B cell (primary cell): ENCODE measurements at regions not wholly inside any gene's neighbourhood (a gene's known extent, or its start where the extent isn't known, plus 50 kb on each side); places are given as distances from the start of the nearest gene placed in this dataset.

Source experiments
- ATAC-seq: fragments of 200-7000 bp; cut with Tn5 transposase; one replicate; pipeline ENCODE4 v1.10.0; 2021; ENCODE audit warnings: low read depth, mild to moderate bottlenecking, moderate number of reproducible peaks, moderate library complexity
- CTCF ChIA-PET: fragments of 350-600 bp; sonication (Branson Sonifier 250); formaldehyde crosslinking; loops from one replicate; lab custom pipeline; 2021; ENCODE audit warnings: antibody characterized with exemption, inconsistent platforms; lab: Charles Lee
- POLR2A ChIA-PET: fragments of 350-600 bp; sonication (Branson Sonifier 250); formaldehyde crosslinking; loops from one replicate; lab custom pipeline; 2021; ENCODE audit warnings: antibody characterized with exemption; lab: Charles Lee
- DNase-seq: peaks from one replicate; pipeline ENCODE4 v3.0.0; 2013
- H2AFZ ChIP-seq: 2 replicates; pipeline ENCODE4 v1.6.1; 2012; ENCODE audit warnings: mild to moderate bottlenecking, low read depth, low read length; ENCODE audit not compliant: insufficient read depth, poor library complexity, severe bottlenecking
- H3K27ac ChIP-seq, 2 donors: 1 replicate in 1 of 2; 2 replicates in 1 of 2; pipeline ENCODE4 v1.5.1; 2012 to 2013; ENCODE audit warnings: low read length in 2 of 2, mild to moderate bottlenecking in 2 of 2, moderate library complexity in 1 of 2
- H3K27me3 ChIP-seq, 4 experiments: fragments of 200-600 bp in 1 of 4; sonication (generic) in 1 of 4; replicated peaks in 1 of 4; 1 replicate in 2 of 4; 2 replicates in 2 of 4; pipeline versions ENCODE4 v1.6.1 to v1.7.0; 2013 to 2016; ENCODE audit warnings: low read length in 3 of 4, mild to moderate bottlenecking in 2 of 4, mixed read lengths in 1 of 4, moderate library complexity in 1 of 4; ENCODE audit not compliant: insufficient read depth in 4 of 4, control insufficient read depth in 3 of 4; ENCODE audit errors: control extremely low read depth in 1 of 4
- H3K36me3 ChIP-seq, 2 experiments: replicated peaks in 1 of 2; 1 replicate in 1 of 2; 2 replicates in 1 of 2; pipeline versions ENCODE4 v1.6.1 to v1.7.1; 2013; ENCODE audit warnings: low read length in 1 of 2; ENCODE audit not compliant: insufficient read depth in 2 of 2, control insufficient read depth in 1 of 2; ENCODE audit errors: control extremely low read depth in 1 of 2, extremely low read depth in 1 of 2
- H3K4me1 ChIP-seq, 2 donors: fragments of 200-600 bp in 1 of 2; sonication (generic) in 1 of 2; 1 replicate in 1 of 2; 2 replicates in 1 of 2; pipeline versions ENCODE4 v1.5.1 to v1.6.1; 2013 to 2017; ENCODE audit warnings: low read length in 2 of 2; ENCODE audit not compliant: control insufficient read depth in 2 of 2, insufficient read depth in 2 of 2
- H3K4me2 ChIP-seq: replicated peaks from 2 replicates; pipeline ENCODE3; 2012; ENCODE audit warnings: mild to moderate bottlenecking, low read depth, low read length; ENCODE audit not compliant: poor library complexity, severe bottlenecking
- H3K4me3 ChIP-seq, 5 experiments: fragments of 200-600 bp in 1 of 5; sonication (generic) in 1 of 5; 1 replicate in 3 of 5; 2 replicates in 2 of 5; pipeline versions ENCODE4 v1.5.1 to v1.7.0; 2011 to 2016; ENCODE audit warnings: low read length in 4 of 5, mild to moderate bottlenecking in 4 of 5, low read depth in 2 of 5, control low read depth in 1 of 5, moderate library complexity in 1 of 5; ENCODE audit not compliant: insufficient read depth in 1 of 5; ENCODE audit errors: control extremely low read depth in 1 of 5, extremely low read depth in 1 of 5
- H3K79me2 ChIP-seq: fragments of 200-600 bp; sonication (generic); one replicate; pipeline ENCODE4 v1.6.0; 2016; ENCODE audit warnings: low read length; ENCODE audit not compliant: control insufficient read depth, insufficient read depth
- H3K9ac ChIP-seq: fragments of 200-600 bp; sonication (generic); 2 replicates; pipeline ENCODE4 v1.6.1; 2017; ENCODE audit warnings: mild to moderate bottlenecking, low read length, moderate library complexity
- H3K9me3 ChIP-seq, 3 donors: one replicate each; pipeline versions ENCODE4 v1.6.1 to v1.7.1; 2013; ENCODE audit warnings: low read length in 2 of 3; ENCODE audit not compliant: control insufficient read depth in 2 of 3, insufficient read depth in 1 of 3; ENCODE audit errors: control extremely low read depth in 1 of 3
- H4K20me1 ChIP-seq: 2 replicates; pipeline ENCODE4 v1.6.0; 2012; ENCODE audit warnings: mild to moderate bottlenecking, low read length; ENCODE audit not compliant: insufficient read depth, control insufficient read depth, poor library complexity, severe bottlenecking
- H3K27ac Mint-ChIP-seq: one replicate; pipeline ENCODE4 v1.8.0; 2021; ENCODE audit warnings: mixed read lengths
- H3K27me3 Mint-ChIP-seq: one replicate; pipeline ENCODE4 v1.8.0; 2021; ENCODE audit warnings: mixed read lengths
- H3K4me1 Mint-ChIP-seq: one replicate; pipeline ENCODE4 v1.8.0; 2021; ENCODE audit warnings: mixed read lengths
- H3K4me3 Mint-ChIP-seq: one replicate; pipeline ENCODE4 v1.8.0; 2021; ENCODE audit warnings: mixed read lengths
- H3K9me3 Mint-ChIP-seq: one replicate; pipeline ENCODE4 v1.8.0; 2022; ENCODE audit warnings: mixed read lengths; ENCODE audit not compliant: insufficient read depth
- CTCF ChIP-seq: fragments of 200-600 bp; IDR thresholded peaks from one replicate; pipeline ENCODE4 v1.8.0; 2022; ENCODE audit warnings: antibody characterized with exemption, mild to moderate bottlenecking
- EZH2 ChIP-seq: IDR thresholded peaks from 2 replicates; pipeline ENCODE4 v1.6.1; 2012; ENCODE audit warnings: borderline replicate concordance, low read depth, mild to moderate bottlenecking, moderate library complexity, low read length; ENCODE audit not compliant: insufficient read depth, poor library complexity, severe bottlenecking
- WGBS: methylation state at CpG from one replicate; pipeline ENCODE4 v1.1.5; 2013; ENCODE audit warnings: missing lambda C conversion rate; ENCODE audit not compliant: insufficient coverage; 5-methylcytosine and 5-hydroxymethylcytosine counted together
- intact Hi-C: fragments of 100-400 bp; cut with micrococcal nuclease; formaldehyde crosslinking; loops from one replicate; pipeline ENCODE4 v1.10.0; 2022

GRCh38 chr18:56268952-56269351 is 369.4 kb downstream of the TXNL1 start:
- Mint-ChIP-seq H3K4me1 (peaks cover 45% of the 10 kb centered on the region), H3K9me3 (no peaks in the 10 kb centered on the region), H3K27ac (no peak overlapping the region), H3K4me3 (no peak overlapping the region), H3K27me3 (no peaks in the 10 kb centered on the region)
- no peak for DNase-seq
- Histone ChIP-seq H3K36me3 (no peaks in the 10 kb centered on the region), H3K27ac (no peak overlapping the region), H2AFZ (no peak overlapping the region), H3K4me2 (no peak overlapping the region), H3K4me1 (peaks cover 35 to 41% of the 10 kb centered on the region in 2 donors), H3K27me3 (no peaks in the 10 kb centered on the region), H3K4me3 (no peak overlapping the region), H3K79me2 (no peaks in the 10 kb centered on the region), H3K9ac (no peak overlapping the region), H3K9me3 (no peaks in the 10 kb centered on the region), H4K20me1 (no peaks in the 10 kb centered on the region)
- POLR2A ChIA-PET: no interaction called here
- intact Hi-C loops: no loop called here
- no peak for ATAC-seq
- CTCF ChIA-PET: no interaction called here
- TF ChIP-seq CTCF (no peak), EZH2 (no peak)
- 100% methylated on average over 1 of the region's 1 CpG for WGBS

GRCh38 chr18:56267334-56267733 is 371.1 kb downstream of the TXNL1 start:
- Histone ChIP-seq H3K4me1 (peaks cover 32 to 36% of the 10 kb centered on the region in 2 donors), H3K9me3 (no peaks in the 10 kb centered on the region), H3K4me2 (peak overlapping the region; percentile 69), H3K36me3 (no peaks in the 10 kb centered on the region), H3K27ac (peak overlapping the region in 1 of 2 donors; percentile 27), H3K27me3 (no peaks in the 10 kb centered on the region), H2AFZ (peak overlapping the region; percentile 53), H4K20me1 (no peaks in the 10 kb centered on the region), H3K4me3 (peak overlapping the region in 3 of 5 experiments; percentile 2 to 15 (median 4)), H3K79me2 (no peaks in the 10 kb centered on the region), H3K9ac (peak overlapping the region; percentile 12)
- ChIA-PET POLR2A (no interaction called here), CTCF (interaction anchor here (1.3 kb wide), 1 partner anchor 9 kb away, joined by 3 read pairs; no protein-coding TSS in a partner anchor)
- Mint-ChIP-seq H3K27me3 (no peaks in the 10 kb centered on the region), H3K4me3 (peak overlapping the region; percentile 82), H3K9me3 (no peaks in the 10 kb centered on the region), H3K27ac (peak overlapping the region; percentile 79), H3K4me1 (peaks cover 39% of the 10 kb centered on the region)
- TF ChIP-seq CTCF (no peak), EZH2 (no peak)
- DNase-seq (peak; percentile 58), ATAC-seq (peak; percentile 89)
- intact Hi-C loops: loop anchor here (2.0 kb wide), 1 partner anchor 19 kb away; no protein-coding TSS in a partner anchor
- 3% methylated on average over 5 of the region's 7 CpGs for WGBS
